Activated gamma-delta T cell treated with anti-CD3 and anti-CD28 coated beads, Interleukin-2, amount 50 U/mL, for 16 hours (primary cell): ENCODE measurements at regions not wholly inside any gene's neighbourhood (a gene's known extent, or its start where the extent isn't known, plus 50 kb on each side); places are given as distances from the start of the nearest gene placed in this dataset.

Experiments used
- DNase-seq: peaks from one replicate; pipeline ENCODE4 v3.0.0-alpha.2; 2020; ENCODE audit warnings: low read depth

- DNase-seq: no peak
Measured at GRCh38 chr2:16018277-16019059, 78.1 kb downstream of the MYCN start.

- DNase-seq: no peak
Measured at GRCh38 chr2:16016282-16016681, 75.9 kb downstream of the MYCN start.

GRCh38 chr2:16015903-16016265 lies 75.5 kb downstream of the MYCN start:
- DNase-seq: no peak

GRCh38 chr2:16015210-16015902 lies 75.0 kb downstream of the MYCN start:
- DNase-seq: no peak

- no peak for DNase-seq
Measured at GRCh38 chr2:16014802-16015201, 74.5 kb downstream of the MYCN start.

- DNase-seq: no peak
Measured at GRCh38 chr2:16014041-16014787, 73.9 kb downstream of the MYCN start.

- DNase-seq: no peak
Measured at GRCh38 chr2:16013359-16013911, 73.1 kb downstream of the MYCN start.

- no peak for DNase-seq
Measured at GRCh38 chr2:16012626-16013358, 72.4 kb downstream of the MYCN start.

GRCh38 chr2:16012029-16012596 lies 71.8 kb downstream of the MYCN start:
- DNase-seq: no peak

- no peak for DNase-seq
Measured at GRCh38 chr2:16011621-16011960, 71.2 kb downstream of the MYCN start.

GRCh38 chr2:16010951-16011620 lies 70.7 kb downstream of the MYCN start:
- no peak for DNase-seq

GRCh38 chr2:16010011-16010410 lies 69.7 kb downstream of the MYCN start:
- no peak for DNase-seq

- DNase-seq: no peak
Measured at GRCh38 chr2:16009560-16009959, 69.2 kb downstream of the MYCN start.

- DNase-seq: no peak
Measured at GRCh38 chr2:16008856-16009255, 68.5 kb downstream of the MYCN start.

GRCh38 chr2:16008331-16008850 lies 68.0 kb downstream of the MYCN start:
- no peak for DNase-seq

GRCh38 chr2:16007167-16007934 lies 67.0 kb downstream of the MYCN start:
- no peak for DNase-seq

GRCh38 chr2:16006537-16007166 lies 66.3 kb downstream of the MYCN start:
- no peak for DNase-seq

- no peak for DNase-seq
Measured at GRCh38 chr2:16005816-16006536, 65.6 kb downstream of the MYCN start.

- DNase-seq: no peak
Measured at GRCh38 chr2:16005389-16005788, 65.0 kb downstream of the MYCN start.
